H1 (cell line): ENCODE measurements at regions not wholly inside any gene's neighbourhood (a gene's known extent, or its start where the extent isn't known, plus 50 kb on each side); places are given as distances from the start of the nearest gene placed in this dataset.

Experiments used
- CTCF ChIA-PET: fragments of 300-600 bp; sonication (Branson Sonifier 250); formaldehyde crosslinking; loops from one replicate; lab custom pipeline; 2021; ENCODE audit not compliant: partially characterized antibody; lab: Charles Lee
- POLR2A ChIA-PET: fragments of 300-600 bp; sonication (Branson Sonifier 250); formaldehyde crosslinking; loops from one replicate; lab custom pipeline; 2021; ENCODE audit warnings: inconsistent platforms; ENCODE audit not compliant: partially characterized antibody; lab: Charles Lee
- DNase-seq, 2 experiments: peaks; one replicate each; pipeline versions ENCODE4 v3.0.0 to v3.0.0-alpha.2; 2010 to 2022; ENCODE audit warnings: low spot score in 2 of 2, low read depth in 1 of 2, mixed read lengths in 1 of 2
- FAIRE-seq: peaks from 2 replicates; lab custom pipeline; 2011; peaks lifted over from hg19 to GRCh38; lab: Jason Lieb, UNC
- H2AFZ ChIP-seq: 2 replicates; pipeline ENCODE4 v1.8.1; 2012; ENCODE audit warnings: low read length, inconsistent platforms
- H2AK5ac ChIP-seq: 2 replicates; pipeline ENCODE4 v1.6.1; 2013; ENCODE audit warnings: low read depth, low read length
- H2BK120ac ChIP-seq: replicated peaks from 2 replicates; pipeline ENCODE3; 2013; ENCODE audit warnings: low read depth, low read length, inconsistent platforms
- H2BK12ac ChIP-seq: 2 replicates; pipeline ENCODE4 v1.6.1; 2013; ENCODE audit warnings: low read depth, low read length
- H2BK15ac ChIP-seq: 2 replicates; pipeline ENCODE4 v1.6.1; 2013; ENCODE audit warnings: low read length
- H2BK20ac ChIP-seq: 2 replicates; pipeline ENCODE4 v1.6.1; 2013; ENCODE audit warnings: low read length
- H2BK5ac ChIP-seq: 2 replicates; pipeline ENCODE4 v1.6.1; 2013; ENCODE audit warnings: low read depth, low read length
- H3K14ac ChIP-seq: 2 replicates; pipeline ENCODE4 v1.6.1; 2013; ENCODE audit warnings: inconsistent platforms; ENCODE audit not compliant: insufficient read length
- H3K18ac ChIP-seq: 2 replicates; pipeline ENCODE4 v1.6.1; 2013; ENCODE audit warnings: low read length; ENCODE audit errors: extremely low read depth
- H3K23ac ChIP-seq: 2 replicates; pipeline ENCODE4 v1.6.1; 2013; ENCODE audit warnings: inconsistent platforms; ENCODE audit not compliant: insufficient read length
- H3K23me2 ChIP-seq: 2 replicates; pipeline ENCODE4 v1.6.1; 2013; ENCODE audit warnings: low read depth, low read length
- H3K27ac ChIP-seq: 2 replicates; pipeline ENCODE4 v1.6.1; 2011; ENCODE audit warnings: low read depth, low read length, inconsistent platforms
- H3K27me3 ChIP-seq, 4 experiments: replicated peaks in 1 of 4; 1 replicate in 1 of 4; 2 replicates in 3 of 4; pipeline versions ENCODE4 v1.6.1 to v1.8.1; 2011 to 2013; ENCODE audit warnings: low read length in 3 of 4, mild to moderate bottlenecking in 3 of 4, inconsistent platforms in 2 of 4, mixed read lengths in 2 of 4, moderate library complexity in 1 of 4; ENCODE audit not compliant: control insufficient read depth in 3 of 4, insufficient read depth in 3 of 4; ENCODE audit errors: extremely low read depth in 1 of 4
- H3K36me3 ChIP-seq, 4 experiments: 2 replicates each; pipeline versions ENCODE4 v1.6.1 to v1.8.1; 2011 to 2013; ENCODE audit warnings: mild to moderate bottlenecking in 4 of 4, low read length in 3 of 4, moderate library complexity in 2 of 4, control low read depth in 1 of 4, inconsistent platforms in 1 of 4; ENCODE audit not compliant: insufficient read depth in 4 of 4, control insufficient read depth in 2 of 4
- H3K4ac ChIP-seq: replicated peaks from 2 replicates; pipeline ENCODE3; 2013; ENCODE audit warnings: low read length, low read depth, mixed read lengths, inconsistent platforms; ENCODE audit not compliant: insufficient read length
- H3K4me1 ChIP-seq, 4 experiments: replicated peaks in 1 of 4; 1 replicate in 1 of 4; 2 replicates in 3 of 4; pipeline versions ENCODE4 v1.6.1 to v1.8.1; 2011 to 2013; ENCODE audit warnings: low read length in 3 of 4, inconsistent platforms in 2 of 4, mixed read lengths in 1 of 4; ENCODE audit not compliant: insufficient read depth in 4 of 4, control insufficient read depth in 3 of 4
- H3K4me2 ChIP-seq, 2 experiments: 2 replicates each; pipeline versions ENCODE4 v1.6.1 to v1.8.1; 2011 to 2013; ENCODE audit warnings: low read depth in 2 of 2, low read length in 2 of 2, control low read depth in 1 of 2, inconsistent platforms in 1 of 2, mild to moderate bottlenecking in 1 of 2; ENCODE audit not compliant: insufficient read depth in 1 of 2
- H3K4me3 ChIP-seq, 4 experiments: fragments of 200-600, 300-600 bp in 1 of 4; sonication (generic), shearing (Covaris generic), sonication (Bioruptor Twin) in 1 of 4; 2 replicates each; pipeline versions ENCODE4 v1.5.1 to v1.8.1; 2011 to 2016; ENCODE audit warnings: low read length in 4 of 4, low read depth in 3 of 4, control low read depth in 2 of 4, inconsistent platforms in 2 of 4, mild to moderate bottlenecking in 2 of 4, mixed read lengths in 1 of 4, moderate library complexity in 1 of 4; ENCODE audit not compliant: insufficient read depth in 2 of 4; ENCODE audit errors: extremely low read depth in 1 of 4
- H3K56ac ChIP-seq: replicated peaks from 2 replicates; pipeline ENCODE3; 2013; ENCODE audit warnings: low read depth, mild to moderate bottlenecking, mixed read lengths, low read length, inconsistent platforms; ENCODE audit not compliant: insufficient read length
- H3K79me1 ChIP-seq: 2 replicates; pipeline ENCODE4 v1.6.1; 2013; ENCODE audit warnings: low read depth, low read length, control low read depth
- H3K79me2 ChIP-seq, 2 experiments: 2 replicates each; pipeline versions ENCODE4 v1.6.1 to v1.8.1; 2012 to 2013; ENCODE audit warnings: low read length in 2 of 2, mild to moderate bottlenecking in 2 of 2, inconsistent platforms in 1 of 2; ENCODE audit not compliant: insufficient read depth in 2 of 2, control insufficient read depth in 1 of 2
- H3K9ac ChIP-seq, 4 experiments: replicated peaks in 1 of 4; 1 replicate in 1 of 4; 2 replicates in 3 of 4; pipeline versions ENCODE4 v1.6.1 to v1.8.1; 2011 to 2013; ENCODE audit warnings: low read depth in 3 of 4, low read length in 3 of 4, control low read depth in 2 of 4, mild to moderate bottlenecking in 2 of 4, moderate library complexity in 2 of 4, inconsistent platforms in 1 of 4; ENCODE audit errors: extremely low read depth in 1 of 4
- H3K9me3 ChIP-seq, 2 experiments: 2 replicates each; pipeline versions ENCODE4 v1.6.1 to v1.8.1; 2012 to 2013; ENCODE audit warnings: mild to moderate bottlenecking in 2 of 2, moderate library complexity in 2 of 2, control low read depth in 1 of 2, inconsistent platforms in 1 of 2, low read depth in 1 of 2, low read length in 1 of 2, mixed read lengths in 1 of 2; ENCODE audit not compliant: insufficient read depth in 2 of 2
- H4K20me1 ChIP-seq, 2 experiments: replicated peaks in 1 of 2; 2 replicates each; pipeline versions ENCODE3 to v1.8.1; 2011 to 2013; ENCODE audit warnings: inconsistent platforms in 2 of 2, low read length in 2 of 2, mild to moderate bottlenecking in 1 of 2; ENCODE audit not compliant: insufficient read depth in 2 of 2, control insufficient read depth in 1 of 2
- H4K5ac ChIP-seq: 2 replicates; pipeline ENCODE4 v1.6.1; 2013; ENCODE audit warnings: low read length, low read depth, mixed read lengths, inconsistent platforms; ENCODE audit not compliant: insufficient read length
- H4K8ac ChIP-seq: 2 replicates; pipeline ENCODE4 v1.8.0; 2013; ENCODE audit warnings: mild to moderate bottlenecking, moderate library complexity, low read length, inconsistent platforms; ENCODE audit not compliant: insufficient read depth; ENCODE audit errors: extremely low read depth
- H4K91ac ChIP-seq: replicated peaks from 2 replicates; pipeline ENCODE3; 2013; ENCODE audit warnings: low read length, mixed read lengths, inconsistent platforms; ENCODE audit not compliant: insufficient read length
- GTF2F1 ChIP-seq: IDR thresholded peaks from 2 replicates; pipeline ENCODE4 v1.6.1; 2012; ENCODE audit warnings: low read depth, low read length, improper control_type of control experiment, borderline replicate concordance
- JUN ChIP-seq: IDR thresholded peaks from 2 replicates; pipeline ENCODE4 v1.6.1; 2011; ENCODE audit warnings: low read depth, mild to moderate bottlenecking, improper control_type of control experiment, low read length
- SP4 ChIP-seq: IDR thresholded peaks from 2 replicates; pipeline ENCODE4 v1.6.1; 2012; ENCODE audit warnings: low read length, inconsistent platforms
- YY1 ChIP-seq: IDR thresholded peaks from 2 replicates; pipeline ENCODE4 v1.6.1; 2011; ENCODE audit warnings: low read depth, mild to moderate bottlenecking, low read length
- WGBS, 2 experiments: shearing (Covaris generic) in 1 of 2; methylation state at CpG; one replicate each; pipeline versions ENCODE4 v1.1.6 to v1.1.7; 2013 to 2015; ENCODE audit warnings: low lambda C conversion rate in 2 of 2, mixed read lengths in 2 of 2, inconsistent platforms in 1 of 2, low coverage in 1 of 2, missing lambda C conversion rate in 1 of 2; ENCODE audit not compliant: insufficient replicate concordance in 2 of 2, insufficient coverage in 1 of 2, insufficient read length in 1 of 2; ENCODE audit errors: extremely low coverage in 1 of 2, missing lambda C conversion rate in 1 of 2; 5-methylcytosine and 5-hydroxymethylcytosine counted together

DNA sequence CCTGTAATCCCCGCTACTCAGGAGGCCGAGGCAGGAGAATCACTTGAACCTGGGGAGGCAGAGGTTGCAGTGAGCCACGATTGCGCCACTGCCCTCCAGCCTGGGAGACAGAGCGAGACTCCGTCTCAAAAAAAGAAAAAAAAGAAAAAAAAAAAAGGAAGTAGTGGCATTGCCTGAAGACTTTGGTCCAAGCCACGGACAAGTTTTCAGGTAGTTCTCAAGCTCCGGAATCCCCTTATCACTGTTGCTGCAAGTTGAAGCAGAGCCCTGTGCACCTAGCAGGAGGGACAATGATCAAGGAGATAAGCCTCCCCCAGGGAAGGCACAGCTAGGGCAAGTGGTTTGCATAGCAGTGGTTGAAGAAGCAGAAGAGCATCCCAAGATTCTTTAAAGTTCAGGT lies 97.6 kb downstream of the MEX3B start:
- DNase-seq (no peak), FAIRE-seq (no peak)
- H2AK5ac ChIP-seq = no peak overlapping the region
- no peak overlapping the region for H3K56ac ChIP-seq
- POLR2A ChIA-PET = interaction anchor here (0.6 kb wide), 1 partner anchor 8 kb away, joined by 4 read pairs; no protein-coding TSS in a partner anchor
- no peaks in the 10 kb centered on the region for H4K20me1 ChIP-seq
- H2AFZ ChIP-seq = no peak overlapping the region
- no peak overlapping the region for H3K14ac ChIP-seq
- CTCF ChIA-PET = interaction anchor here (0.7 to 1.5 kb wide), 2 partner anchors 8 to 194 kb away, joined by 3 to 6 read pairs; no protein-coding TSS in a partner anchor
- 96% methylated on average over 8 of the region's 8 CpGs; no CpG with 5 or more reads in 1 of the 2 experiments for WGBS, 2 experiments
- no peak overlapping the region for H2BK20ac ChIP-seq
- H3K9ac ChIP-seq = no peak overlapping the region
- no peak overlapping the region for H3K4ac ChIP-seq
- no peaks in the 10 kb centered on the region; a peak in 1 of 7 replicates for H3K27me3 ChIP-seq
- H2BK120ac ChIP-seq = no peak overlapping the region
- no peak overlapping the region for H4K5ac ChIP-seq
- no peak overlapping the region for H3K4me2 ChIP-seq
- no peak overlapping the region for H4K8ac ChIP-seq
- H3K4me1 ChIP-seq = no peaks in the 10 kb centered on the region
- H2BK12ac ChIP-seq = no peak overlapping the region
- no peaks in the 10 kb centered on the region for H3K9me3 ChIP-seq
- no peaks in the 10 kb centered on the region for H3K79me1 ChIP-seq
- H3K23me2 ChIP-seq = no peaks in the 10 kb centered on the region; the same call in 1 of the 2 replicates
- H3K18ac ChIP-seq = no peak overlapping the region
- no peak overlapping the region for H3K23ac ChIP-seq
- no peak overlapping the region for H3K4me3 ChIP-seq
- no peak overlapping the region for H2BK5ac ChIP-seq
- no peaks in the 10 kb centered on the region for H3K79me2 ChIP-seq
- no peak for TF ChIP-seq GTF2F1
- no peak for TF ChIP-seq YY1
- no peak for TF ChIP-seq JUN
- no peak for TF ChIP-seq SP4
- H3K27ac ChIP-seq = no peak overlapping the region
- no peak overlapping the region for H4K91ac ChIP-seq
- H3K36me3 ChIP-seq = no peaks in the 10 kb centered on the region
- H2BK15ac ChIP-seq = no peak overlapping the region
